ENCODE measurements at regions not wholly inside any gene's neighbourhood (a gene's known extent, or its start where the extent isn't known, plus 50 kb on each side); places are given as distances from the start of the nearest gene placed in this dataset.
A peak's percentile ranks its signal among the peaks of the same experiment; 100 is the strongest.
"Not testable (repeated sequence)": the region's sequence is repeated elsewhere in the genome, so short reads cannot be mapped to it uniquely, and the experiment has no call there.

- no peak for TF ChIP-seq CTCF (IDR thresholded peaks at IDR 0.05; ENCODE audit: borderline replicate concordance, insufficient read depth, low read depth, low read length)
- H3K4me3 ChIP-seq (ENCODE audit: low read depth, low read length), result no peak overlapping the region
Measured at GRCh38 chr11:119586181-119586580, 142.8 kb downstream of the NECTIN1 start.

- no peak overlapping the region for H3K4me3 ChIP-seq (ENCODE audit: low read depth, low read length)
- TF ChIP-seq CTCF (IDR thresholded peaks at IDR 0.05; ENCODE audit: borderline replicate concordance, insufficient read depth, low read depth, low read length), result no peak
Measured at GRCh38 chr11:119585043-119585781, 143.8 kb downstream of the NECTIN1 start.

- no peak overlapping the region for H3K4me3 ChIP-seq (ENCODE audit: low read depth, low read length)
- TF ChIP-seq CTCF (IDR thresholded peaks at IDR 0.05; ENCODE audit: borderline replicate concordance, insufficient read depth, low read depth, low read length), result no peak
Measured at GRCh38 chr11:119584193-119585042, 144.6 kb downstream of the NECTIN1 start.

GRCh38 chr11:119583585-119583984 lies 145.4 kb downstream of the NECTIN1 start:
- no peak overlapping the region for H3K4me3 ChIP-seq (ENCODE audit: low read depth, low read length)
- 0 out of 2 replicates have a peak, but pooled peaks have one; percentile 20 for TF ChIP-seq CTCF (IDR thresholded peaks at IDR 0.05; ENCODE audit: borderline replicate concordance, insufficient read depth, low read depth, low read length)

GRCh38 chr11:119581396-119581795 lies 147.6 kb downstream of the NECTIN1 start:
- not testable (repeated sequence) for H3K4me3 ChIP-seq (ENCODE audit: low read depth, low read length)

GRCh38 chr11:119580751-119581150 lies 148.2 kb downstream of the NECTIN1 start:
- H3K4me3 ChIP-seq (ENCODE audit: low read depth, low read length), result no peak overlapping the region
- TF ChIP-seq CTCF (IDR thresholded peaks at IDR 0.05; ENCODE audit: borderline replicate concordance, insufficient read depth, low read depth, low read length), result no peak

- no peak overlapping the region for H3K4me3 ChIP-seq (ENCODE audit: low read depth, low read length)
Measured at GRCh38 chr11:119580081-119580480, 148.9 kb downstream of the NECTIN1 start.

More at GRCh38 chr11:119580081-119580480, 148.9 kb downstream of the NECTIN1 start:
- no peak for TF ChIP-seq CTCF (IDR thresholded peaks at IDR 0.05; ENCODE audit: borderline replicate concordance, insufficient read depth, low read depth, low read length)

Measured in GM12875 (cell line).